SK-N-SH treated with all-trans-retinoic acid at 6 μM for 48 hours (cell line): ENCODE measurements at regions not wholly inside any gene's neighbourhood (a gene's known extent, or its start where the extent isn't known, plus 50 kb on each side); places are given as distances from the start of the nearest gene placed in this dataset.

Source experiments
- ARNTL ChIP-seq: fragments of 450-650 bp; formaldehyde crosslinking; IDR thresholded peaks from 2 replicates; pipeline ENCODE4 v1.5.0; 2020; ENCODE audit warnings: low read depth, mild to moderate bottlenecking, moderate library complexity, borderline replicate concordance
- BACH2 ChIP-seq: fragments of 250-450 bp; sonication (Bioruptor Pico); IDR thresholded peaks from 2 replicates; pipeline ENCODE4 v1.9.0; 2021; ENCODE audit warnings: mild to moderate bottlenecking, borderline replicate concordance
- CSDC2 ChIP-seq: fragments of 250-450 bp; sonication (Bioruptor Pico); IDR thresholded peaks from 2 replicates; pipeline ENCODE4 v1.5.0; 2020; ENCODE audit warnings: mild to moderate bottlenecking, moderate library complexity
- ESRRG ChIP-seq: fragments of 250-450 bp; sonication (Bioruptor Pico); IDR thresholded peaks from 2 replicates; pipeline ENCODE4 v1.6.1; 2021; ENCODE audit warnings: mild to moderate bottlenecking
- POU6F1 ChIP-seq: fragments of 250-450 bp; sonication (Bioruptor Pico); IDR thresholded peaks from 2 replicates; pipeline ENCODE4 v1.8.0; 2021; ENCODE audit warnings: low read depth, mild to moderate bottlenecking, moderate library complexity, borderline replicate concordance
- RARB ChIP-seq: fragments of 250-450 bp; sonication (Bioruptor Pico); IDR thresholded peaks from 2 replicates; pipeline ENCODE4 v1.8.0; 2021; ENCODE audit warnings: mild to moderate bottlenecking, moderate library complexity
- TSHZ2 ChIP-seq: fragments of 250-450 bp; sonication (Bioruptor Pico); IDR thresholded peaks from 2 replicates; pipeline ENCODE4 v1.5.0; 2020; ENCODE audit warnings: mild to moderate bottlenecking, moderate library complexity
- ZC3H10 ChIP-seq: fragments of 250-450 bp; sonication (Bioruptor Pico); IDR thresholded peaks from 2 replicates; pipeline ENCODE4 v1.5.1; 2021; ENCODE audit warnings: mild to moderate bottlenecking, moderate library complexity
- ZFP3 ChIP-seq: fragments of 250-450 bp; sonication (Bioruptor Pico); IDR thresholded peaks from 2 replicates; pipeline ENCODE4 v1.5.0; 2020; ENCODE audit warnings: mild to moderate bottlenecking, moderate library complexity
- ZFP30 ChIP-seq: fragments of 450-650 bp; formaldehyde crosslinking; IDR thresholded peaks from 2 replicates; pipeline ENCODE4 v1.5.0; 2022; ENCODE audit warnings: mild to moderate bottlenecking, moderate library complexity
- TF ChIP-seq, protein P1 (sequence below): fragments of 250-450 bp; sonication (Bioruptor Pico); IDR thresholded peaks from 2 replicates; pipeline ENCODE4 v1.5.1; 2021; ENCODE audit warnings: mild to moderate bottlenecking, moderate library complexity
- TF ChIP-seq, protein P2 (sequence below): fragments of 250-450 bp; sonication (Bioruptor Pico); IDR thresholded peaks from 2 replicates; pipeline ENCODE4 v1.8.0; 2020; ENCODE audit warnings: mild to moderate bottlenecking, moderate library complexity, borderline replicate concordance

DNA sequence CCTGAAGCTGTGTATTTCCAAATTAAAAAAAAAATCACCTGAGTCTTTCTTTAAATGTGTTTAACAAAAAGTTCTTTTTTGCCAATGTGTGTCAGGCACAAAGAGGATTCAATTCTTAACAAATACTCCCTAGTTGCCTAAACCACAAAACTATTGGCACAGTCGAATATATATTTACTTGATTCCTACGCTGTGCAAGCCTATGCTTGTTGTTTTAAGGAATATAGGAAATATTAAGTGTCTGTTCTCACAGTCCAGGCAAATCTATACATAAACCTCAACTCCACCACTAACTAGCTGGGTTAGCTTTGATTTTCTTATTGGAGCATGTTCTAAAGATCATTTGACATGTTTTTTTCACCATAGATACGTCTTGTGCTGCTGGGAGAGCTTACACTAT is 571.0 kb downstream of the PYDC2 start:
- TF ChIP-seq POU6F1 (no peak), TSHZ2 (no peak), ZFP30 (CRISPR knock-in tag) (no peak), CSDC2 (CRISPR knock-in tag) (no peak), ZFP3 (no peak), ZC3H10 (CRISPR knock-in tag) (no peak), ESRRG (CRISPR knock-in tag) (no peak), BACH2 (CRISPR knock-in tag) (no peak), RARB (no peak), ARNTL (CRISPR knock-in tag) (no peak)
- TF ChIP-seq, protein P1, sequence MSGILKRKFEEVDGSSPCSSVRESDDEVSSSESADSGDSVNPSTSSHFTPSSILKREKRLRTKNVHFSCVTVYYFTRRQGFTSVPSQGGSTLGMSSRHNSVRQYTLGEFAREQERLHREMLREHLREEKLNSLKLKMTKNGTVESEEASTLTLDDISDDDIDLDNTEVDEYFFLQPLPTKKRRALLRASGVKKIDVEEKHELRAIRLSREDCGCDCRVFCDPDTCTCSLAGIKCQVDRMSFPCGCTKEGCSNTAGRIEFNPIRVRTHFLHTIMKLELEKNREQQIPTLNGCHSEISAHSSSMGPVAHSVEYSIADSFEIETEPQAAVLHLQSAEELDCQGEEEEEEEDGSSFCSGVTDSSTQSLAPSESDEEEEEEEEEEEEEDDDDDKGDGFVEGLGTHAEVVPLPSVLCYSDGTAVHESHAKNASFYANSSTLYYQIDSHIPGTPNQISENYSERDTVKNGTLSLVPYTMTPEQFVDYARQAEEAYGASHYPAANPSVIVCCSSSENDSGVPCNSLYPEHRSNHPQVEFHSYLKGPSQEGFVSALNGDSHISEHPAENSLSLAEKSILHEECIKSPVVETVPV (CRISPR knock-in tag): no peak
- TF ChIP-seq, protein P2, sequence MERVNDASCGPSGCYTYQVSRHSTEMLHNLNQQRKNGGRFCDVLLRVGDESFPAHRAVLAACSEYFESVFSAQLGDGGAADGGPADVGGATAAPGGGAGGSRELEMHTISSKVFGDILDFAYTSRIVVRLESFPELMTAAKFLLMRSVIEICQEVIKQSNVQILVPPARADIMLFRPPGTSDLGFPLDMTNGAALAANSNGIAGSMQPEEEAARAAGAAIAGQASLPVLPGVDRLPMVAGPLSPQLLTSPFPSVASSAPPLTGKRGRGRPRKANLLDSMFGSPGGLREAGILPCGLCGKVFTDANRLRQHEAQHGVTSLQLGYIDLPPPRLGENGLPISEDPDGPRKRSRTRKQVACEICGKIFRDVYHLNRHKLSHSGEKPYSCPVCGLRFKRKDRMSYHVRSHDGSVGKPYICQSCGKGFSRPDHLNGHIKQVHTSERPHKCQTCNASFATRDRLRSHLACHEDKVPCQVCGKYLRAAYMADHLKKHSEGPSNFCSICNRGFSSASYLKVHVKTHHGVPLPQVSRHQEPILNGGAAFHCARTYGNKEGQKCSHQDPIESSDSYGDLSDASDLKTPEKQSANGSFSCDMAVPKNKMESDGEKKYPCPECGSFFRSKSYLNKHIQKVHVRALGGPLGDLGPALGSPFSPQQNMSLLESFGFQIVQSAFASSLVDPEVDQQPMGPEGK (CRISPR knock-in tag): no peak
